Hepatocyte (in vitro differentiated cells): ENCODE measurements at regions not wholly inside any gene's neighbourhood (a gene's known extent, or its start where the extent isn't known, plus 50 kb on each side); places are given as distances from the start of the nearest gene placed in this dataset.

Experiments used
- CTCF ChIP-seq: fragments of 200-600 bp; sonication (generic); IDR thresholded peaks from 2 replicates; pipeline ENCODE4 v1.5.1; 2016; ENCODE audit warnings: antibody characterized with exemption, mild to moderate bottlenecking; ENCODE audit not compliant: poor library complexity
- EZH2 ChIP-seq: fragments of 200-600 bp; sonication (generic); IDR thresholded peaks from 2 replicates; pipeline ENCODE4 v1.6.1; 2016; ENCODE audit warnings: antibody characterized with exemption, mild to moderate bottlenecking, borderline replicate concordance
- EZH2phosphoT487 ChIP-seq: fragments of 200-600 bp; sonication (generic); IDR thresholded peaks from one replicate; pipeline ENCODE4 v1.6.1; 2018; ENCODE audit warnings: antibody characterized with exemption, mild to moderate bottlenecking, low read depth, moderate library complexity; ENCODE audit not compliant: unreplicated experiment, severe bottlenecking

- TF ChIP-seq CTCF = no peak
- no peak for TF ChIP-seq EZH2
- no peak for TF ChIP-seq EZH2phosphoT487
Measured at GRCh38 chr2:9762164-9762563, 81.1 kb upstream of the TAF1B start.
